MV-4-11 (cell line): ENCODE measurements at regions not wholly inside any gene's neighbourhood (a gene's known extent, or its start where the extent isn't known, plus 50 kb on each side); places are given as distances from the start of the nearest gene placed in this dataset.

Source experiments
- DNase-seq: peaks from one replicate; lab custom pipeline; 2025; lab: John Stamatoyannopoulos, UW

DNA sequence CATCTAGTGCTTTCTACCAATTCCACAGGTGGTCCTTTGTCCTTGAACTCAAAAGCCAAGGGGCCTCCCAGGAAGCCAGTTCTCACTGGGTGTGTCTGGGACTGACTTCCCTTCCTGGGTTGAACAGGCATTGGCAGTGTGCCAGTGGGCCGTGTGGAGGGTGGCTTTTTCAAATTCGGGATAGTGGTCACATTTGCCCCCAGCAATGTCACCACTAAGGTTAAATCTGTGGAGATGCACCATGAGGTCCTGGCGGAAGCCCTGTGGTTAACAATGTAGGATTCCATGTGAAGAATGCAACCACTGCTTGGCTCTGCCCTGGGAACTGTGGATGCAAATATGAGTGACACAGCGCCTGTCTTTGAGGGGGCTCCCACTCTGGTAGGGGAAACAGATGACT is 53.2 kb upstream of the MTNR1B start:
- DNase-seq, result no peak

DNA sequence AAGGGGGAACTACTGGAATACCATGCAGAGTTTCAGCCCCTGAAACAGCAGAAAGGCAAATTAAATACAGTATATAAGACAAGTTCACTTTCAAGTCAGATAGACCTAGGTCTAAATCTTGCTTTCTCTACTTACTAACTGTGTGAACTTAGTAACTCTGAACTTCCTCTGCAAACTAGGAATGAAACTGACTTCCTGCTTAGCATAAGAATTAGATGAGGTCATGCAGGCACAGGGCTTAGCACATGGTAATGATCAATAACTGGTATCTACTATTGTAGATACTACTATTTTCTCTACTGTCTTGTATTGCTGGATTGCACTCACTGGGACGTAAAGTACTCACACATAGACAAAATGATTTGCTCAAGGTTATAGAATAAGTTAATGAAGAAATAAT is 51.5 kb upstream of the MTNR1B start:
- DNase-seq, result no peak

DNA sequence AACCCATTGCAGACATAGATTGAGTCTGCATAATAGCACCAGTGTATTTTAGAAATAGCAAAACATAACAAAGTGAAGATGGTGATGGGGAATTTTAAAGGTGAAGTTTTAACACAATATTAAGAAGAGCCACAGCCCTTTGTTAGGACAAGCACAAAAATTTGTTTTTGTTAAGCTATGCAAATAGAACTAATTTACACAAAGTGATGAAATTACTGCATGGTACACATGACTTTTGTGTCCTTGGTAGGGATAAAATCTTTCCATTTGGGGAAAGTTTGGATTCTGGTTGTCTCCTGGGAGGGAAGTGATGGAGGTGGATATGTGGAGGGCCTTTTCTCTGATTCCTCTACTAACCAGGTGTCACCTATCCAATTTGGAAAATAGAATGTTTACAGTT is 50.4 kb upstream of the MTNR1B start:
- DNase-seq, result no peak
